ENCODE measurements at regions not wholly inside any gene's neighbourhood (a gene's known extent, or its start where the extent isn't known, plus 50 kb on each side); places are given as distances from the start of the nearest gene placed in this dataset.

DNA sequence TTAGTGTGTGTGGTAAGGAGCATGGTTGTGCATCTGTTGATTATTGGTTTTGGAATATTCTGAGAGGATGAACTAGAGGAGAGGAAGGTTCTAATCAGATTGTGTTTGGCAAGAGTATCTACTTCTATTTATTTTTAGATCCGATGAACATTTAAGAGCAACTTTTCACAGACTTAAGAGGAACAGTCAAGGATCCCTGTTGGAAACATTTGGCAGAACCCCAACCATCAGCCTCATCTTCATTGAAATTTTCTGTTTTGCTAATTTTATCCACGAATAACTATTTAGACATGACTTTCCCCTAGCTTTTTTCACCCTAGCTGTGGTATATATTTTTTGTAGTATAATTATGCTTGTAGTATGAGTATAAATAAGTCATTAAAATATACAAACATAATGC lies 868.5 kb downstream of the MAT2B start:
- no peaks in the 10 kb centered on the region for H3K9me3 ChIP-seq (ENCODE audit: control insufficient read depth, low read depth, low read length)
- no peak overlapping the region for H3K4me3 ChIP-seq (ENCODE audit: low read length)
- no peak overlapping the region for H3K27ac ChIP-seq (ENCODE audit: low read length)
- H3K27me3 ChIP-seq (ENCODE audit: control insufficient read depth, insufficient read depth, low read length): no peaks in the 10 kb centered on the region
- no peak overlapping the region for H3K9ac ChIP-seq (ENCODE audit: low read length)
- no peaks in the 10 kb centered on the region for H3K36me3 ChIP-seq (ENCODE audit: control insufficient read depth, low read depth, low read length)
- H3K4me1 ChIP-seq (ENCODE audit: control insufficient read depth, low read depth, low read length): no peaks in the 10 kb centered on the region

DNA sequence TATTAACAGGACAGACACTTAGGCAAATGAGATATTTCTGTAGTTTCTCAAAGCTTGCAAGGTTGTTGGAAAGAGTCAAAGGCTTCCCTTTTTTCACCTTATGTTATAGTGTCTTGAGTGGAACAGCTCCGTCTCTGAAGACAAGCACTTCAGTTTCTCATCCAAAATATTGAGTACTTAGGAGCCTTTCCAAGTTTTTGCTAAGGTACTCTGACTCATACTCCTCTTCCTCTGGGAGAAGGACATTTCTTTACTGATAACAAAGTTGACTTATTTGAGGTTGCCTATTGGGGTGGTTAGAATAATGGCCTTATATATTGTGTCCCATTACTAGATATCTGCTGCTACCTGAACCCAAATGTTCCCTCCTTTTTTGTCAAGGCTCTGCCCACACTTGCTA lies 869.6 kb downstream of the MAT2B start:
- Histone ChIP-seq H3K27me3 (ENCODE audit: control insufficient read depth, insufficient read depth, low read length) (no peaks in the 10 kb centered on the region), H3K36me3 (ENCODE audit: control insufficient read depth, low read depth, low read length) (no peaks in the 10 kb centered on the region), H3K9me3 (ENCODE audit: control insufficient read depth, low read depth, low read length) (peaks cover 3% of the 10 kb centered on the region), H3K4me1 (ENCODE audit: control insufficient read depth, low read depth, low read length) (no peaks in the 10 kb centered on the region), H3K9ac (ENCODE audit: low read length) (no peak overlapping the region), H3K27ac (ENCODE audit: low read length) (no peak overlapping the region), H3K4me3 (ENCODE audit: low read length) (no peak overlapping the region)

- Histone ChIP-seq H3K4me3 (ENCODE audit: low read length) (no peak overlapping the region), H3K27me3 (ENCODE audit: control insufficient read depth, insufficient read depth, low read length) (no peaks in the 10 kb centered on the region), H3K36me3 (ENCODE audit: control insufficient read depth, low read depth, low read length) (no peaks in the 10 kb centered on the region), H3K27ac (ENCODE audit: low read length) (no peak overlapping the region), H3K9me3 (ENCODE audit: control insufficient read depth, low read depth, low read length) (peaks cover 3% of the 10 kb centered on the region), H3K4me1 (ENCODE audit: control insufficient read depth, low read depth, low read length) (no peaks in the 10 kb centered on the region), H3K9ac (ENCODE audit: low read length) (no peak overlapping the region)
Observed at GRCh38 chr5:164376843-164377242, 871.4 kb downstream of the MAT2B start.

- H3K36me3 ChIP-seq (ENCODE audit: control insufficient read depth, low read depth, low read length): no peaks in the 10 kb centered on the region
- no peak overlapping the region for H3K4me3 ChIP-seq (ENCODE audit: low read length)
- no peaks in the 10 kb centered on the region for H3K4me1 ChIP-seq (ENCODE audit: control insufficient read depth, low read depth, low read length)
- H3K9me3 ChIP-seq (ENCODE audit: control insufficient read depth, low read depth, low read length): peaks cover 3% of the 10 kb centered on the region
- H3K9ac ChIP-seq (ENCODE audit: low read length): no peak overlapping the region
- H3K27ac ChIP-seq (ENCODE audit: low read length): no peak overlapping the region
- H3K27me3 ChIP-seq (ENCODE audit: control insufficient read depth, insufficient read depth, low read length): no peaks in the 10 kb centered on the region
Observed at GRCh38 chr5:164377746-164378145, 872.3 kb downstream of the MAT2B start.

GRCh38 chr5:164383662-164384061 lies 878.2 kb downstream of the MAT2B start:
- Histone ChIP-seq H3K27ac (ENCODE audit: low read length) (no peak overlapping the region), H3K9me3 (ENCODE audit: control insufficient read depth, low read depth, low read length) (peaks cover 3% of the 10 kb centered on the region), H3K4me3 (ENCODE audit: low read length) (no peak overlapping the region), H3K36me3 (ENCODE audit: control insufficient read depth, low read depth, low read length) (no peaks in the 10 kb centered on the region), H3K27me3 (ENCODE audit: control insufficient read depth, insufficient read depth, low read length) (no peaks in the 10 kb centered on the region), H3K9ac (ENCODE audit: low read length) (no peak overlapping the region), H3K4me1 (ENCODE audit: control insufficient read depth, low read depth, low read length) (no peaks in the 10 kb centered on the region)

DNA sequence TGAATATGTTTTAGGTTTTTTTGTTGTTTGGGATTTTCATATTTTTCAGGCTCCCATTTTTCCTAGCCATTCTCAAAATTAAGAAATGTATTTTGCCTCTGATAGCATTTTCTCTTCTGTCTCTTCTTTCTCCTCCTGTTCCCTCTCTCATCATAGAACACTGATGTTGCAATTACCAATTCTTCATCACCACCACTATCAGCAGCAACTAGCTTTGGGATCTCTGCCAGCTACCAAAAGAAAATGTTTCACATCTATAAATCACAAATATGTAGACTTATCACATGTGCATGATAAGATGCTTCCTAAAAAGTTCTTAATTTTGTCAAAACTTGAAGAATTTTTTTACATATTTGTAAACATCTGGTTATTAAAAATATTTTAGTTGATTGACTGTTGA lies 887.1 kb downstream of the MAT2B start:
- Histone ChIP-seq H3K27me3 (ENCODE audit: control insufficient read depth, insufficient read depth, low read length) (no peaks in the 10 kb centered on the region), H3K27ac (ENCODE audit: low read length) (no peak overlapping the region), H3K9ac (ENCODE audit: low read length) (no peak overlapping the region), H3K4me1 (ENCODE audit: control insufficient read depth, low read depth, low read length) (no peaks in the 10 kb centered on the region), H3K9me3 (ENCODE audit: control insufficient read depth, low read depth, low read length) (no peaks in the 10 kb centered on the region), H3K36me3 (ENCODE audit: control insufficient read depth, low read depth, low read length) (no peaks in the 10 kb centered on the region), H3K4me3 (ENCODE audit: low read length) (no peak overlapping the region)

- Histone ChIP-seq H3K27me3 (ENCODE audit: control insufficient read depth, insufficient read depth, low read length) (no peaks in the 10 kb centered on the region), H3K4me1 (ENCODE audit: control insufficient read depth, low read depth, low read length) (no peaks in the 10 kb centered on the region), H3K36me3 (ENCODE audit: control insufficient read depth, low read depth, low read length) (no peaks in the 10 kb centered on the region), H3K9ac (ENCODE audit: low read length) (no peak overlapping the region), H3K27ac (ENCODE audit: low read length) (no peak overlapping the region), H3K4me3 (ENCODE audit: low read length) (no peak overlapping the region), H3K9me3 (ENCODE audit: control insufficient read depth, low read depth, low read length) (no peaks in the 10 kb centered on the region)
Observed at GRCh38 chr5:164394686-164395194, 889.3 kb downstream of the MAT2B start.

DNA sequence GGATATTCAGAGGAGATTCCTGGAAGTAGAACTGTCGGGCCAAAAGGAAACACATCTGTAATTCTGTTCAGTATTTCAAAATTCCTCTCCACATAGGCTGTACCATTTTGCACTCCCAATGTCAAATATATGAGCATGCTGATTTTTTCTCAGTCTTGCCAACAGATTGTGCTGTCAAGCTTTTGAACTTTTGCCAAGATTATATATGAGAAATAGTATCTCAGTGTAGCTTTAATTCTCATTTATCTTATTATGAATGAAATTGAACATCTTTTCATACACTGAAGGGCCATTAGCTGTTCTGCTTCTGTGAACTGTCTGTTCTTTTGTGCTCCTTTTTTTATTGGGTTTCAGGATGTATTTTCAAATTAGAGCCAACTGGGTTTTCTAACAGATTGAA lies 907.1 kb downstream of the MAT2B start:
- no peak overlapping the region for H3K9ac ChIP-seq (ENCODE audit: low read length)
- H3K36me3 ChIP-seq (ENCODE audit: control insufficient read depth, low read depth, low read length): no peaks in the 10 kb centered on the region
- H3K9me3 ChIP-seq (ENCODE audit: control insufficient read depth, low read depth, low read length): no peaks in the 10 kb centered on the region
- no peak overlapping the region for H3K4me3 ChIP-seq (ENCODE audit: low read length)
- no peak overlapping the region for H3K27ac ChIP-seq (ENCODE audit: low read length)
- no peaks in the 10 kb centered on the region for H3K4me1 ChIP-seq (ENCODE audit: control insufficient read depth, low read depth, low read length)
- H3K27me3 ChIP-seq (ENCODE audit: control insufficient read depth, insufficient read depth, low read length): no peaks in the 10 kb centered on the region

- H3K9me3 ChIP-seq (ENCODE audit: control insufficient read depth, low read depth, low read length): no peaks in the 10 kb centered on the region
Observed at GRCh38 chr5:164420161-164420560, 914.7 kb downstream of the MAT2B start.

DNA sequence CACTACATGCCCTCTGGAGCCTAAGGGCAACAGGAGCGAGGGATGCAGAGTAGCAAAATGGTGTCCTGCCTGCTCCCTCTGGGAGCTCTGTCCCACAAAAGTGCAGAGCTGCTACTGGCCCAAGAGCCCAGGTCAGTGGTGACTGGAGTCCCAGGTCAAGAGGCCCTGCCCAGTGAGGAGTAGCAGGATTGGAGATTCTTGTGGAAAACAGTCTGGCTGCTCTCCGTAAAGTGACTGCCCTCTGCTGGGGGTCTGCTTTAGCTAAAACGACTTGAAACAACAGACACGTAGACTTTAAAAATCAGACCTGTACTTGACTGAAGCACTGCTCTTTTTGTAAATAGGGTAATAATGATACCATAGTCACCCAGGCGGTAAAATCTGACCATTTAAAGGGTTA lies 917.0 kb downstream of the MAT2B start:
- H3K9ac ChIP-seq (ENCODE audit: low read length): no peak overlapping the region
- no peaks in the 10 kb centered on the region for H3K4me1 ChIP-seq (ENCODE audit: control insufficient read depth, low read depth, low read length)
- no peaks in the 10 kb centered on the region for H3K27me3 ChIP-seq (ENCODE audit: control insufficient read depth, insufficient read depth, low read length)

More at GRCh38 chr5:164420161-164420560, 914.7 kb downstream of the MAT2B start:
- Histone ChIP-seq H3K4me3 (ENCODE audit: low read length) (no peak overlapping the region), H3K27me3 (ENCODE audit: control insufficient read depth, insufficient read depth, low read length) (no peaks in the 10 kb centered on the region), H3K9ac (ENCODE audit: low read length) (no peak overlapping the region), H3K4me1 (ENCODE audit: control insufficient read depth, low read depth, low read length) (no peaks in the 10 kb centered on the region), H3K36me3 (ENCODE audit: control insufficient read depth, low read depth, low read length) (no peaks in the 10 kb centered on the region), H3K27ac (ENCODE audit: low read length) (no peak overlapping the region)

GRCh38 chr5:164431634-164432304 lies 926.4 kb downstream of the MAT2B start:
- H3K9me3 ChIP-seq (ENCODE audit: control insufficient read depth, low read depth, low read length): no peaks in the 10 kb centered on the region
- H3K36me3 ChIP-seq (ENCODE audit: control insufficient read depth, low read depth, low read length): no peaks in the 10 kb centered on the region
- no peak overlapping the region for H3K27ac ChIP-seq (ENCODE audit: low read length)
- H3K27me3 ChIP-seq (ENCODE audit: control insufficient read depth, insufficient read depth, low read length): no peaks in the 10 kb centered on the region
- no peak overlapping the region for H3K4me3 ChIP-seq (ENCODE audit: low read length)
- no peaks in the 10 kb centered on the region for H3K4me1 ChIP-seq (ENCODE audit: control insufficient read depth, low read depth, low read length)
- no peak overlapping the region for H3K9ac ChIP-seq (ENCODE audit: low read length)

More for the DNA sequence above, 917.0 kb downstream of the MAT2B start:
- no peaks in the 10 kb centered on the region for H3K9me3 ChIP-seq (ENCODE audit: control insufficient read depth, low read depth, low read length)
- H3K36me3 ChIP-seq (ENCODE audit: control insufficient read depth, low read depth, low read length): no peaks in the 10 kb centered on the region
- H3K4me3 ChIP-seq (ENCODE audit: low read length): no peak overlapping the region
- no peak overlapping the region for H3K27ac ChIP-seq (ENCODE audit: low read length)

- Histone ChIP-seq H3K4me1 (ENCODE audit: control insufficient read depth, low read depth, low read length) (no peaks in the 10 kb centered on the region), H3K9ac (ENCODE audit: low read length) (no peak overlapping the region), H3K27me3 (ENCODE audit: control insufficient read depth, insufficient read depth, low read length) (no peaks in the 10 kb centered on the region), H3K27ac (ENCODE audit: low read length) (no peak overlapping the region), H3K36me3 (ENCODE audit: control insufficient read depth, low read depth, low read length) (no peaks in the 10 kb centered on the region), H3K4me3 (ENCODE audit: low read length) (no peak overlapping the region), H3K9me3 (ENCODE audit: control insufficient read depth, low read depth, low read length) (no peaks in the 10 kb centered on the region)
Observed at GRCh38 chr5:164433106-164433870, 927.9 kb downstream of the MAT2B start.
